Brain microvascular endothelial cell (primary cell): ENCODE measurements at regions not wholly inside any gene's neighbourhood (a gene's known extent, or its start where the extent isn't known, plus 50 kb on each side); places are given as distances from the start of the nearest gene placed in this dataset.
"Not testable (repeated sequence)": the region's sequence is repeated elsewhere in the genome, so short reads cannot be mapped to it uniquely, and the experiment has no call there.

Experiments used
- DNase-seq: peaks from one replicate; pipeline ENCODE4 v3.0.0-alpha.2; 2020
- H3K27ac ChIP-seq: fragments of 250-450 bp; sonication (Bioruptor Pico); 2 replicates; pipeline ENCODE4 v1.5.1; 2020; ENCODE audit warnings: mild to moderate bottlenecking, moderate library complexity
- H3K27me3 ChIP-seq: fragments of 250-450 bp; sonication (Bioruptor Pico); replicated peaks from 2 replicates; pipeline ENCODE4 v1.5.1; 2020; ENCODE audit warnings: mild to moderate bottlenecking
- H3K36me3 ChIP-seq: fragments of 250-450 bp; sonication (Bioruptor Pico); replicated peaks from 2 replicates; pipeline ENCODE4 v1.5.1; 2020; ENCODE audit warnings: mild to moderate bottlenecking
- H3K4me3 ChIP-seq: 2 replicates; pipeline ENCODE4 v1.5.1; 2011; ENCODE audit warnings: low read depth, mild to moderate bottlenecking, control low read depth, low read length, moderate library complexity
- in situ Hi-C: cut with HindIII; loops from 2 replicates; pipeline ENCODE4 v1.10.0; 2017; ENCODE audit warnings: low sequenced_read_pairs, low pct_ligation_motif_present
- TF ChIP-seq, protein P1 (sequence below): IDR thresholded peaks from 2 replicates; pipeline ENCODE4 v1.5.1; 2011; ENCODE audit warnings: low read depth, mild to moderate bottlenecking, moderate library complexity, low read length, control low read depth, inconsistent platforms; ENCODE audit errors: missing control alignments

DNA sequence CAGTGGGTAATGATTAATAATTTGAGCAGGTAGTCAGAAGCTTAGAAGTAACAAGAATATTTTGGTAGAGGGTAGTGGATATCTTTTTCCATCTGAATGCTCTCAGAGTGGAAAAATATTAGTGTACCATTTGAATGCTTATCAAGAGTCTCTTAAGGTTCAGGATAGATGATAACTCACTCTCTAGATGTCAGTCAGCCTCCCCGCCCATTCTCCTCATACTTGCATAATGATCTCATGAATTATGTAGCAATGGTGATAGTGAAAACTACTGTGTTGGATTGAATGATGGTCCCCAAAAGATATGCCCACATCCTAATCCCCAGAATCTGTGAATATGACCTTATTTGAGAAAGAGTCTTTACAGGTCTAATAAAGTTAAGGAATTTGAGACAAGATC, 132.7 kb upstream of the KLF12 start:
- TF ChIP-seq, protein P1, sequence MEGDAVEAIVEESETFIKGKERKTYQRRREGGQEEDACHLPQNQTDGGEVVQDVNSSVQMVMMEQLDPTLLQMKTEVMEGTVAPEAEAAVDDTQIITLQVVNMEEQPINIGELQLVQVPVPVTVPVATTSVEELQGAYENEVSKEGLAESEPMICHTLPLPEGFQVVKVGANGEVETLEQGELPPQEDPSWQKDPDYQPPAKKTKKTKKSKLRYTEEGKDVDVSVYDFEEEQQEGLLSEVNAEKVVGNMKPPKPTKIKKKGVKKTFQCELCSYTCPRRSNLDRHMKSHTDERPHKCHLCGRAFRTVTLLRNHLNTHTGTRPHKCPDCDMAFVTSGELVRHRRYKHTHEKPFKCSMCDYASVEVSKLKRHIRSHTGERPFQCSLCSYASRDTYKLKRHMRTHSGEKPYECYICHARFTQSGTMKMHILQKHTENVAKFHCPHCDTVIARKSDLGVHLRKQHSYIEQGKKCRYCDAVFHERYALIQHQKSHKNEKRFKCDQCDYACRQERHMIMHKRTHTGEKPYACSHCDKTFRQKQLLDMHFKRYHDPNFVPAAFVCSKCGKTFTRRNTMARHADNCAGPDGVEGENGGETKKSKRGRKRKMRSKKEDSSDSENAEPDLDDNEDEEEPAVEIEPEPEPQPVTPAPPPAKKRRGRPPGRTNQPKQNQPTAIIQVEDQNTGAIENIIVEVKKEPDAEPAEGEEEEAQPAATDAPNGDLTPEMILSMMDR = no peak
- H3K4me3 ChIP-seq = no peak overlapping the region
- no peak for DNase-seq
- in situ Hi-C loops = no loop called here
- H3K27ac ChIP-seq = no peak overlapping the region
- H3K27me3 ChIP-seq = no peaks in the 10 kb centered on the region
- no peaks in the 10 kb centered on the region for H3K36me3 ChIP-seq

DNA sequence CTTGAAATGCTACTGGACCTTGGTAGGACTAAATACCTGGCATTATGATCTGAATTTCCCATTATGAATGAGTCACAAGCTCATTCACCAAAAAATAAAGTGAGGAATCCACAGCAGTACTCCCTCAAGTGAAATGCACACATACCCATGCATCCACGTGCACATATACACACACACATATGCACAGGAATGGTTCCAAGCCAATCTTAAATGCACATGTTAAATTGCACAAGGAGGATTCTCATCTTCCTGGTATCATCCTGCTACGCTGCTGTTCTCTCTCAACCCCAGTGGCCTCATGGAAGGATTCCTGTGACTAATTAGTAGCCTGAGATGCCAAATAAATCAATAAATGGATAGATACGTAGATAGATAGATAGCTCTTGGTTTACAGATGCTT, 132.1 kb upstream of the KLF12 start:
- Histone ChIP-seq H3K27me3 (no peaks in the 10 kb centered on the region), H3K36me3 (no peaks in the 10 kb centered on the region), H3K27ac (no peak overlapping the region), H3K4me3 (no peak overlapping the region)
- TF ChIP-seq, protein P1 = no peak
- in situ Hi-C loops = no loop called here
- DNase-seq = no peak

DNA sequence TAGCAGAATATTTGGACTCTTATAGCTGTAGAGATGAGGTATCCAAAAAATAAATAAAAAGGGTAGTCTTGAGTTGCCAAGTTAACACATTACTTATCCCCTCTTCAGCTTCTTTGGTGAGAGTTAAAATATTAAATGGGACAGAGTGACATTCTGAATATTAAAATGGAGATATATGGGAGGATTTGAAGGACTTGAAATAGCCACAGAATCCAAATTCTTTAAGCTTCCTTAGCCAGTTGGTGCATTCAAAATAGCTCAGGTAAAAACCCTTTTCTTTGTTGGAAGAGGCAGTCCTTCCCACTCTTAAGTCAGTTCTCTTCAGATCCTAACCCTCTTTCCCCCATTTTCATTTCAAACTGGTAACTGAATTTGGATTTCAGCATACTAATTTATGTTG, 130.1 kb upstream of the KLF12 start:
- in situ Hi-C loops = no loop called here
- H3K4me3 ChIP-seq = no peak overlapping the region
- TF ChIP-seq, protein P1 = no peak
- H3K27ac ChIP-seq = no peak overlapping the region
- no peaks in the 10 kb centered on the region for H3K36me3 ChIP-seq
- no peak for DNase-seq
- H3K27me3 ChIP-seq = no peaks in the 10 kb centered on the region

DNA sequence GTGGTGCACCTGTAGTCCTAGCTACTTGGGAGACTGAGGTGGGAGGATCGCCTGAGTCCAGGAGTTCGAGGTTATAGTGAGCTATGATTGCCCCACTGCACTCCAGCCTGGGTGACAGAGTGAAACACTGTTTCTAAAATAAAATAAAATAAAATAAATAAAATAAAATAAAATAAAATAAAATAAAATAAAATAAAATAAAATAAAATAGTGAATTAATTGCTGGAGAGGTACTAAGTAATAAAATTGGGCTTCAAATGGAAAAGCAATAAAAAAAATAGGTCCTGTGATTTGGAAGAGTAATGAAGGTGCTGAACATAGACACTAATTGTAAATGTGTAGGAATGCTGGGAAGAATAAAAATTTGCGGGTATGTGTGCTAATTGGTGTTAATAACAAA, 126.2 kb upstream of the KLF12 start:
- in situ Hi-C loops, H3K4me3 ChIP-seq, H3K36me3 ChIP-seq, H3K27me3 ChIP-seq, DNase-seq, H3K27ac ChIP-seq: not testable (repeated sequence)

DNA sequence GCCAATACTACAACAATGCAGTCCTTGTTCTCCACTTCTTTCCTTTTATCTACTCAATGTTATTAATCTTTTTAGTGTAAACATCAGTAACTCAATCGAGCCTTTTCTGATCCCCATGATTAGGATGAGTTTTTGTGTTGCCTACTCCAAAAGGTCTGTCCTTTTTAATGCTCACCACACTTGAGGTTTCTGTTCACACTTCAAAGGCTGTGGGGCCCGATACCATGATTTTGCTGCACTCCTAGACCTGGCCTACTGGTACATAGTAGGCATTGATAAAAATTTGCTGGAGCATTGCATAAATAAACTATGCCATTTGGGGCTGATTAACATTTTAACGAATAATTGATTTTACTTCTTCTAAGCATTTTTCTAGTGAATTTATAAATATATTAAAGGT, 125.4 kb upstream of the KLF12 start:
- Histone ChIP-seq H3K27ac (no peak overlapping the region), H3K27me3 (no peaks in the 10 kb centered on the region), H3K36me3 (no peaks in the 10 kb centered on the region), H3K4me3 (no peak overlapping the region)
- in situ Hi-C loops = no loop called here
- TF ChIP-seq, protein P1 = no peak
- no peak for DNase-seq

DNA sequence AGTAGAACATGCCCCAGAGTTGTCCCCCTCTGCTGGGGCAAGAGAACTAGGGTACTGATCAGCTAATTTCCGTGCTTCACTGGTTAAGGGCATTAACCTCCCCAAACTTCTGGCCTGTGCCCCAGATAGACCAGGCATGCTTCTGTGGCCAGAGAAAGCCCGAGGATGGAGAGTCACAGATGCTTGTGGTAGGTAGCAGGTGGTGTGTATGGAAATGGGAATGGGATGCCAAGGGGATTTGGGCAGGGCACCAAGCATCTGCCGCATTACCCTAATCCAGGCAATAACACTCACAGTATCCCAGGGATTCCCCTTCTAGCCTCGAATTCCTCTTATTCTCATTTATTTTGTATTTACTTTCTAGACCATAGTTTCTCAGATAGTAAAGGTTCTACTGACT, 124.8 kb upstream of the KLF12 start:
- DNase-seq = no peak
- no peaks in the 10 kb centered on the region for H3K36me3 ChIP-seq
- no peaks in the 10 kb centered on the region for H3K27me3 ChIP-seq
- no peak overlapping the region for H3K27ac ChIP-seq
- in situ Hi-C loops = no loop called here
- H3K4me3 ChIP-seq = no peak overlapping the region
- TF ChIP-seq, protein P1 = no peak
